OCI-LY1 (cell line): ENCODE measurements at regions not wholly inside any gene's neighbourhood (a gene's known extent, or its start where the extent isn't known, plus 50 kb on each side); places are given as distances from the start of the nearest gene placed in this dataset.

ENCODE experiments used
- EZH2 ChIP-seq: fragments of 200-600 bp; sonication (generic), shearing (Covaris generic); IDR thresholded peaks from 2 replicates; pipeline ENCODE4 v1.8.0; 2017; ENCODE audit warnings: borderline replicate concordance, mixed run types, mild to moderate bottlenecking, antibody characterized with exemption, low read length, moderate library complexity, mixed read lengths
- TF ChIP-seq, protein P1 (sequence below): fragments of 200-600 bp; sonication (generic), shearing (Covaris generic); IDR thresholded peaks from 2 replicates; pipeline ENCODE4 v1.5.1; 2017; ENCODE audit warnings: mild to moderate bottlenecking, antibody characterized with exemption, low read length, moderate library complexity, mixed read lengths

DNA sequence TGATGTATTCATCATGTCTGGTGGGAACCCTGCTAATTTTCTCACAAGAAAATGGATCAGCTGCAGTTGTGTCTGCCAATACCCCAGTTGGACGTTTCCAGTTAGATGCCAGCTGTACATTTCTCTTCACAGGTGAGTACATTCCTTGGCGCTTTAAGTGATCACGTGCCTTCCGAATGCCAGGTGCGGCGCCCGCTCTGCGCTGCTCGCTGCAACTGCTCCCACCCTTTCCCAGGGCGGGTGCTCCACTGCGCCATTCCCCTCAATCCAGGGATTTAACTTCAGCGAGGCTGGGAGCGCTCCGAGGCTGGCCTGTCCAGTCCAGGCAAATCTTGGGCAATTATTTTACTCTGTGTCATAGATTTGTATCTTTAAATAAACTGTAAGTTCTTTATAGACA lies 225.0 kb upstream of the RAB6C start:
- TF ChIP-seq, protein P1, sequence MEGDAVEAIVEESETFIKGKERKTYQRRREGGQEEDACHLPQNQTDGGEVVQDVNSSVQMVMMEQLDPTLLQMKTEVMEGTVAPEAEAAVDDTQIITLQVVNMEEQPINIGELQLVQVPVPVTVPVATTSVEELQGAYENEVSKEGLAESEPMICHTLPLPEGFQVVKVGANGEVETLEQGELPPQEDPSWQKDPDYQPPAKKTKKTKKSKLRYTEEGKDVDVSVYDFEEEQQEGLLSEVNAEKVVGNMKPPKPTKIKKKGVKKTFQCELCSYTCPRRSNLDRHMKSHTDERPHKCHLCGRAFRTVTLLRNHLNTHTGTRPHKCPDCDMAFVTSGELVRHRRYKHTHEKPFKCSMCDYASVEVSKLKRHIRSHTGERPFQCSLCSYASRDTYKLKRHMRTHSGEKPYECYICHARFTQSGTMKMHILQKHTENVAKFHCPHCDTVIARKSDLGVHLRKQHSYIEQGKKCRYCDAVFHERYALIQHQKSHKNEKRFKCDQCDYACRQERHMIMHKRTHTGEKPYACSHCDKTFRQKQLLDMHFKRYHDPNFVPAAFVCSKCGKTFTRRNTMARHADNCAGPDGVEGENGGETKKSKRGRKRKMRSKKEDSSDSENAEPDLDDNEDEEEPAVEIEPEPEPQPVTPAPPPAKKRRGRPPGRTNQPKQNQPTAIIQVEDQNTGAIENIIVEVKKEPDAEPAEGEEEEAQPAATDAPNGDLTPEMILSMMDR, result no peak
- no peak for TF ChIP-seq EZH2
